Prostate gland (tissue), 2 donors: ENCODE measurements at regions not wholly inside any gene's neighbourhood (a gene's known extent, or its start where the extent isn't known, plus 50 kb on each side); places are given as distances from the start of the nearest gene placed in this dataset.

Experiments
- POLR2A ChIP-seq: fragments of 450-650 bp; IDR thresholded peaks from one replicate; pipeline ENCODE4 v1.6.1; 2016; ENCODE audit warnings: antibody characterized with exemption, mild to moderate bottlenecking
- POLR2AphosphoS5 ChIP-seq: sonication (generic); formaldehyde crosslinking; IDR thresholded peaks from one replicate; pipeline ENCODE4 v1.6.1; 2017; ENCODE audit warnings: antibody characterized with exemption
- TF ChIP-seq, protein P1 (sequence below), 4 experiments: fragments of 200-600 bp in 2 of 4; fragments of 450-650 bp in 2 of 4; sonication (generic) in 2 of 4; IDR thresholded peaks; 1 replicate in 3 of 4; 2 replicates in 1 of 4; pipeline ENCODE4 v1.5.1; 2016 to 2019; ENCODE audit warnings: antibody characterized with exemption in 4 of 4, mild to moderate bottlenecking in 2 of 4, moderate library complexity in 2 of 4

DNA sequence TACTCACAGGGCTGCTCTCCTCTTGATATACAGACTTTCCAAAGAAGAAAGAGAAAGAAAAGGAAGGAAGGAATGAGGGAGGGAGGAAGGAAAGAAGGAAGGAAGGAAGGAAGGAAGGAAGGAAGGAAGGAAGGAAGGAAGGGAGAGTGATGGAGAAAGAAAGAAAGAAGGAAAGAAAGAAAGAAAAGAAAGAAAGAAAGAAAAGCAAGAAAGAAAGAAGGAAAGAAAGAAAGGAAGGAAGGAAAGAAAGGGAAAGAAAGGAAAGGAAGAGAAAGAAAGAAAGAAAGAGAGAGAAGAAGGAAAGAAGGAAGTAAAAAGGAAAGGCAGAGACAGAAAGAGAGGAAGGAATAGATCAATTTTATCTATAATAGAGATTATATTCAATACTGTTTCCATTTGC, 1257.4 kb downstream of the EPHA7 start:
- TF ChIP-seq, protein P1, sequence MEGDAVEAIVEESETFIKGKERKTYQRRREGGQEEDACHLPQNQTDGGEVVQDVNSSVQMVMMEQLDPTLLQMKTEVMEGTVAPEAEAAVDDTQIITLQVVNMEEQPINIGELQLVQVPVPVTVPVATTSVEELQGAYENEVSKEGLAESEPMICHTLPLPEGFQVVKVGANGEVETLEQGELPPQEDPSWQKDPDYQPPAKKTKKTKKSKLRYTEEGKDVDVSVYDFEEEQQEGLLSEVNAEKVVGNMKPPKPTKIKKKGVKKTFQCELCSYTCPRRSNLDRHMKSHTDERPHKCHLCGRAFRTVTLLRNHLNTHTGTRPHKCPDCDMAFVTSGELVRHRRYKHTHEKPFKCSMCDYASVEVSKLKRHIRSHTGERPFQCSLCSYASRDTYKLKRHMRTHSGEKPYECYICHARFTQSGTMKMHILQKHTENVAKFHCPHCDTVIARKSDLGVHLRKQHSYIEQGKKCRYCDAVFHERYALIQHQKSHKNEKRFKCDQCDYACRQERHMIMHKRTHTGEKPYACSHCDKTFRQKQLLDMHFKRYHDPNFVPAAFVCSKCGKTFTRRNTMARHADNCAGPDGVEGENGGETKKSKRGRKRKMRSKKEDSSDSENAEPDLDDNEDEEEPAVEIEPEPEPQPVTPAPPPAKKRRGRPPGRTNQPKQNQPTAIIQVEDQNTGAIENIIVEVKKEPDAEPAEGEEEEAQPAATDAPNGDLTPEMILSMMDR (IDR thresholded peaks at IDR 0.05): no peak
- TF ChIP-seq POLR2AphosphoS5 (no peak), POLR2A (no peak)
